Activated B cell treated with CpG ODN at 0.5 μM for 24 hours (primary cell): ENCODE measurements at regions not wholly inside any gene's neighbourhood (a gene's known extent, or its start where the extent isn't known, plus 50 kb on each side); places are given as distances from the start of the nearest gene placed in this dataset.

Experiments used
- ATAC-seq: fragments of 200-7000 bp; cut with Tn5 transposase; one replicate; pipeline ENCODE4 v1.10.0; 2021; ENCODE audit warnings: low read depth, mild to moderate bottlenecking, moderate library complexity
- CTCF ChIA-PET: fragments of 350-600 bp; sonication (Branson Sonifier 250); formaldehyde crosslinking; loops from one replicate; lab custom pipeline; 2021; ENCODE audit warnings: antibody characterized with exemption; lab: Charles Lee
- POLR2A ChIA-PET: fragments of 350-600 bp; sonication (Branson Sonifier 250); formaldehyde crosslinking; loops from one replicate; lab custom pipeline; 2021; ENCODE audit warnings: antibody characterized with exemption; lab: Charles Lee
- DNase-seq: peaks from one replicate; pipeline ENCODE4 v3.0.0; 2022
- H3K27ac Mint-ChIP-seq: one replicate; pipeline ENCODE4 v1.8.0; 2020; ENCODE audit warnings: mixed read lengths
- H3K27me3 Mint-ChIP-seq: one replicate; pipeline ENCODE4 v1.8.0; 2021; ENCODE audit warnings: mixed read lengths
- H3K36me3 Mint-ChIP-seq: one replicate; pipeline ENCODE4 v1.8.0; 2021; ENCODE audit warnings: low read depth, mixed read lengths
- H3K4me1 Mint-ChIP-seq: one replicate; pipeline ENCODE4 v1.8.0; 2021; ENCODE audit warnings: mixed read lengths
- H3K4me3 Mint-ChIP-seq: one replicate; pipeline ENCODE4 v1.8.0; 2020; ENCODE audit warnings: mild to moderate bottlenecking, mixed read lengths
- H3K9me3 Mint-ChIP-seq: one replicate; pipeline ENCODE4 v1.8.0; 2020; ENCODE audit warnings: mixed read lengths
- intact Hi-C: fragments of 100-400 bp; cut with micrococcal nuclease; formaldehyde crosslinking; loops from one replicate; pipeline ENCODE4 v1.15.1; 2024
- TF ChIP-seq, protein P1 (sequence below): fragments of 200-600 bp; IDR thresholded peaks from one replicate; pipeline ENCODE4 v1.8.0; 2022; ENCODE audit warnings: antibody characterized with exemption, mild to moderate bottlenecking

DNA sequence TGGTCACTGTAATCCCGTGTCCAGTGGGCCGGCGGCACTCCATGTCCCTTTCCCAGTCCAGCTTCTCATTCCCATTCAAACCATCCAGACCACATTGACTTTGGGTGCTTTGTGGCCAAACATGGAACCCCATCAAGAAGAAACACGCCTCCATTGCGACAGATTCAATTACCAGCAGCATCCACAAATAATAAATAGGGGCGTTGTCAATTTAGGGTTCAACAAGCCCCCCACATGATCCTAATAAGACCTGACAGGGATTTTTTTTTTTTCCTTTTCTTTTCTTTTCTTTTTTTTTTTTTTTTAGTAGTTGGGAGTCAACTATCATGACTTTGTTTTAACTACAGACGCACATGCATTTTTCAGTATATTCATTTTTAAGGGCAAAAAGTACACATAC, 149.4 kb downstream of the DICER1 start:
- Mint-ChIP-seq H3K27me3 (peaks cover 30% of the 10 kb centered on the region), H3K27ac (no peak overlapping the region), H3K9me3 (no peaks in the 10 kb centered on the region), H3K4me1 (no peaks in the 10 kb centered on the region), H3K4me3 (no peak overlapping the region), H3K36me3 (no peaks in the 10 kb centered on the region)
- DNase-seq: no peak
- TF ChIP-seq, protein P1, sequence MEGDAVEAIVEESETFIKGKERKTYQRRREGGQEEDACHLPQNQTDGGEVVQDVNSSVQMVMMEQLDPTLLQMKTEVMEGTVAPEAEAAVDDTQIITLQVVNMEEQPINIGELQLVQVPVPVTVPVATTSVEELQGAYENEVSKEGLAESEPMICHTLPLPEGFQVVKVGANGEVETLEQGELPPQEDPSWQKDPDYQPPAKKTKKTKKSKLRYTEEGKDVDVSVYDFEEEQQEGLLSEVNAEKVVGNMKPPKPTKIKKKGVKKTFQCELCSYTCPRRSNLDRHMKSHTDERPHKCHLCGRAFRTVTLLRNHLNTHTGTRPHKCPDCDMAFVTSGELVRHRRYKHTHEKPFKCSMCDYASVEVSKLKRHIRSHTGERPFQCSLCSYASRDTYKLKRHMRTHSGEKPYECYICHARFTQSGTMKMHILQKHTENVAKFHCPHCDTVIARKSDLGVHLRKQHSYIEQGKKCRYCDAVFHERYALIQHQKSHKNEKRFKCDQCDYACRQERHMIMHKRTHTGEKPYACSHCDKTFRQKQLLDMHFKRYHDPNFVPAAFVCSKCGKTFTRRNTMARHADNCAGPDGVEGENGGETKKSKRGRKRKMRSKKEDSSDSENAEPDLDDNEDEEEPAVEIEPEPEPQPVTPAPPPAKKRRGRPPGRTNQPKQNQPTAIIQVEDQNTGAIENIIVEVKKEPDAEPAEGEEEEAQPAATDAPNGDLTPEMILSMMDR: no peak
- intact Hi-C loops: no loop called here
- ATAC-seq: no peak
- CTCF ChIA-PET: no interaction called here
- POLR2A ChIA-PET: no interaction called here

DNA sequence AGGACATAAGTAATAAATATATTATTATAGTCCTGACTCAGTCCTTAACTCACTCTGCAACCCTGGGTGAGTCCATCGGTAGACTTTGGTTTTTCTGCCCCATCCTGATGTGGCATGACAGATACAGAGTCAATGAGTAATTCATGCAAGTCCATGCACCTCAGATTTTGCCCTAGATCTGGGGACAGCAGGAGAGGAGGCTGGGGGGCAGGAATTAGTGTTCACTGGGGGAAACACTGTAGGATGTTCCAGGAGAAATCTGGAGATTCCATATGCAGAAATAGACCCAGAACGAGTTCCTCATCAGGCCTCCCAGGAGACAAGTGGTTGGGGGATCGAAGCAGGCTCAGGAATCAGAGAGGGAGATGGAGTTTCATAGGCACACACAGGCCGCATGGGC, 150.8 kb downstream of the DICER1 start:
- no peak for ATAC-seq
- H3K27ac Mint-ChIP-seq: no peak overlapping the region
- DNase-seq: no peak
- ChIA-PET POLR2A (no interaction called here), CTCF (no interaction called here)
- no peaks in the 10 kb centered on the region for H3K9me3 Mint-ChIP-seq
- no peak overlapping the region for H3K4me3 Mint-ChIP-seq
- intact Hi-C loops: no loop called here
- peaks cover 26% of the 10 kb centered on the region for H3K27me3 Mint-ChIP-seq
- TF ChIP-seq, protein P1: no peak
- no peaks in the 10 kb centered on the region for H3K36me3 Mint-ChIP-seq
- H3K4me1 Mint-ChIP-seq: no peaks in the 10 kb centered on the region

DNA sequence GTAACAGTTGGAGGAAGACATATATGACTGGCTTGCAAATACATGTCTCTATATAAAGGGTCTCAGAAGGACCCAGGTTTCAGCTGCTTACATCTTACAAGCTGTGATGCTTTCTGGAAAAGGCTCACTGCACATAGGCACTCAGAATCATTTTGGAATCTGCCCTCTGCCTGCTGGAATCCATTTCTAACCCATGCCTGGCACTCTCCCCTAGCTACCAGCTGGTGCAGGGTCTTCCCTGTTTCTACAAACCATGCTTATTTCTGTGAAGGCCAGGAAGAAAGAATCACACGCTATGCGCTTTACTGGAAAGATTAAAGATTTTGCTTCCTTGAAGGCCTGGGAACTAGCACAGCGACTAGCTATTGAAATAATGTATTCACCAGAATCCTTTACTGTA, 151.3 kb downstream of the DICER1 start:
- H3K4me1 Mint-ChIP-seq: no peaks in the 10 kb centered on the region
- ChIA-PET POLR2A (no interaction called here), CTCF (no interaction called here)
- TF ChIP-seq, protein P1: no peak
- no peak for ATAC-seq
- no peaks in the 10 kb centered on the region for H3K36me3 Mint-ChIP-seq
- intact Hi-C loops: no loop called here
- no peaks in the 10 kb centered on the region for H3K9me3 Mint-ChIP-seq
- peaks cover 26% of the 10 kb centered on the region for H3K27me3 Mint-ChIP-seq
- DNase-seq: no peak
- no peak overlapping the region for H3K27ac Mint-ChIP-seq
- H3K4me3 Mint-ChIP-seq: no peak overlapping the region

DNA sequence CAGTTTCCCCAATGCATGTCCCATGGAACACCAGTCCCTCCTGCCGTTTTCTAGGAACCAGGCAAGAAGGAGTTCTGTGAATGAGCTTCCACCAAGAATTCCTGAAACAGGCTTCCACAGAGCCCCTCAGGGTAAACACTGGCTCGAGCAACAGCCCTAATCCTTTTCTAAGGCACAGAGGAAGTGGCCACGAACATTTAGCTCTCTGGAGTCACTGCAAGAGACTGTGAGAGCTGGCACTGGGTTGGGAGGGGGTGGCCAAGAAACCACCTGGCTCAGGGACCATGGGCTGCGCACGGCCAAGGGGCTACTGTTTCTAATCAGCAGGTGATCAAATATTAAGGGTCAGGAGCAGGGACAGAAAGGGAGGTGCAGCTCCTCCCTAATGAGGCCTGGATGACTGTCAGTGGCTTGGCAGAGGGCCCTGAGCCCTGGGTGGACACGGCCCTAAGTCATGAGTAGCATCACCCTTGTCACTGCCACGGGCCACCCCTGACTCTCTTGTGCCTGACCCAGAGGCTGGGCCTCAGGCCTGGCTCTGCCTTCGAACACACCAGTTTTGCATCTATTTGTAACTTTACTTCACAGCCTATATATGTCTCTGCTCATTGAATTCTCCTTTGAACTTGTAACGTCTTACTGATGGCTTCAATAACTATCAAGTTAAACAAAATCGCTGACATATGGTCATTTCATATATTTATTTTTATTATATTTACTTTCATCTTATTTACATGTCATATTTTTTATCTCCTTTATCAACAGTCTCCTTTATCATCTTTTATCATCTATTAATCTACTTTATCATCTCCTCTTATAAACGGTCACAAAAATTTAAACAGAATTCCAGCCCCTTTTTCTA, 154.0 kb downstream of the DICER1 start:
- CTCF ChIA-PET: no interaction called here

GRCh38 chr14:94998685-94999084, 158.6 kb downstream of the DICER1 start:
- intact Hi-C loops: no loop called here
- Mint-ChIP-seq H3K9me3 (no peaks in the 10 kb centered on the region), H3K36me3 (no peaks in the 10 kb centered on the region), H3K4me1 (no peaks in the 10 kb centered on the region), H3K27ac (no peak overlapping the region), H3K27me3 (peaks cover 29% of the 10 kb centered on the region), H3K4me3 (no peak overlapping the region)
- DNase-seq: no peak
- ChIA-PET POLR2A (no interaction called here), CTCF (no interaction called here)
- ATAC-seq: no peak
- TF ChIP-seq, protein P1: no peak

More for the DNA sequence above, 154.0 kb downstream of the DICER1 start:
- intact Hi-C loops: no loop called here
- Mint-ChIP-seq H3K27me3 (peaks cover 27% of the 10 kb centered on the region), H3K4me1 (no peaks in the 10 kb centered on the region), H3K9me3 (no peaks in the 10 kb centered on the region), H3K36me3 (no peaks in the 10 kb centered on the region), H3K4me3 (no peak overlapping the region), H3K27ac (no peak overlapping the region)
- DNase-seq: no peak
- TF ChIP-seq, protein P1: no peak
- POLR2A ChIA-PET: no interaction called here
- ATAC-seq: no peak
